Panc1 (cell line): ENCODE measurements at regions not wholly inside any gene's neighbourhood (a gene's known extent, or its start where the extent isn't known, plus 50 kb on each side); places are given as distances from the start of the nearest gene placed in this dataset.

ENCODE experiments used
- CTCF ChIP-seq: fragments of 450-650 bp; IDR thresholded peaks from 2 replicates; pipeline ENCODE4 v1.5.1; 2017; ENCODE audit warnings: mild to moderate bottlenecking
- POLR2AphosphoS5 ChIP-seq: IDR thresholded peaks from 2 replicates; pipeline ENCODE4 v1.6.1; 2012; ENCODE audit warnings: mild to moderate bottlenecking, low read depth, low read length, moderate library complexity
- REST ChIP-seq, 2 experiments: IDR thresholded peaks; 2 replicates each; pipeline ENCODE4 v1.6.1; 2011 to 2012; ENCODE audit warnings: low read depth in 2 of 2, control low read depth in 1 of 2, low read length in 1 of 2, mild to moderate bottlenecking in 1 of 2, moderate library complexity in 1 of 2; ENCODE audit not compliant: insufficient read depth in 1 of 2
- TCF7L2 ChIP-seq: IDR thresholded peaks from 2 replicates; pipeline ENCODE4 v1.6.1; 2011; ENCODE audit warnings: mild to moderate bottlenecking, low read depth, low read length, inconsistent platforms

- TF ChIP-seq CTCF (no peak), REST (IDR thresholded peaks at IDR 0.05; ENCODE audit: insufficient read depth in 1 of 2, low read depth in 2 of 2, low read length in 1 of 2) (no peak), POLR2AphosphoS5 (no peak), TCF7L2 (no peak)
Observed at GRCh38 chr6:91088515-91088914, 501.6 kb upstream of the MAP3K7 start.
